Anterior cingulate cortex (tissue), 58 donors: ENCODE measurements at regions not wholly inside any gene's neighbourhood (a gene's known extent, or its start where the extent isn't known, plus 50 kb on each side); places are given as distances from the start of the nearest gene placed in this dataset.
"Not testable (repeated sequence)": the region's sequence is repeated elsewhere in the genome, so short reads cannot be mapped to it uniquely, and the experiment has no call there.

ENCODE experiments used
- DNase-seq, 58 donors: peaks; one replicate each; lab custom pipeline; 2025; lab: John Stamatoyannopoulos, UW

GRCh38 chr12:56872366-56872765, 61.8 kb downstream of the SDR9C7 start:
- DNase-seq, result no peak

- no peak for DNase-seq
These were observed 67.0 kb downstream of the SDR9C7 start for GRCh38 chr12:56867216-56867615.

GRCh38 chr12:56866493-56866892, 67.7 kb downstream of the SDR9C7 start:
- no peak for DNase-seq

DNA sequence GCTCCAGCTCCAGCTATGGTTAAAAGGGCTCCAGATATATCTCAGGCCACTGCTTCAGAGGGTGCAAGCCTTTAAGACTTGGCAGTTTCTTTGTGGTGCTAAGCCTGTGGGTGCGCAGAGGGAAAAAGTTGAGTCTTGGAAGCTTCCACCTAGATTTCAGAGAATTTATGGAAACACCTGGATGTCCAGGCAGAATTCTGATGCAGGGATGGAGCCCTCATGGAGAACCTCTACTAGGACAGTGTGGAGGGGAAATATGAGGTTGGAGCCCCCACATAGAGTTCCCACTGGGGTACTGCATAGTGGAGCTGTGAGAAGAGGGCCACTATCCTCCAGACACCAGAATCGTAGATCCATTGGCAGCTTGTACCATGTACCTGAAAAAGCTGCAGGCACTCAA, 69.9 kb downstream of the SDR9C7 start:
- no peak for DNase-seq

GRCh38 chr12:56863789-56864188, 70.4 kb downstream of the SDR9C7 start:
- DNase-seq, result no peak

- no peak for DNase-seq
These were observed 71.9 kb downstream of the SDR9C7 start for GRCh38 chr12:56862264-56862663.

DNA sequence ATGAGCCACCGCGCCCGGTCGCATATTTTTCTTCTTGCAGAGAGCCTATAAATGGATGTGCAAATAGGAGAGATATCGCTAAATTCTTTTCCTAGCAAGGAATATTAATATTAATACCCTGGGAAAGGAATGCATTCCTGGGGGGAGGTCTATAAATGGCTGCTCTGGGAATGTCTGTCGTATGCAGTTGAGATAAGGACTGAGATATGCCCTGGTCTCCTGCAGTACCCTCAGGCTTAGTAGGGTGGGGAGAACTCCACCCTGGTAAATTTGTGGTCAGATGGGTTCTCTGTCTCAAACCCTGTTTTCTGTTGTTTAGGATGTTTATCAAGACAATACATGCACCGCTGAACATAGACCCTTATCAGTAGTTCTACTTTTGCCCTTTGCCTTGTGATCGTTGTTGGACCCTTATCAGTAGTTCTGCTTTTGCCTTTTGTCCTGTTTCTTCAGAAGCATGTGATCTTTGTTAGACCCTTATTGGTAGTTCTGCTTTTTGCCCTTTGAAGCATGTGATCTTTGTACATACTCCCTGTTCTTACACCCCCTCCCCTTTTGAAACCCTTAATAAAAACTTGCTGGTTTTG, 80.7 kb downstream of the SDR9C7 start:
- not testable (repeated sequence) for DNase-seq

DNA sequence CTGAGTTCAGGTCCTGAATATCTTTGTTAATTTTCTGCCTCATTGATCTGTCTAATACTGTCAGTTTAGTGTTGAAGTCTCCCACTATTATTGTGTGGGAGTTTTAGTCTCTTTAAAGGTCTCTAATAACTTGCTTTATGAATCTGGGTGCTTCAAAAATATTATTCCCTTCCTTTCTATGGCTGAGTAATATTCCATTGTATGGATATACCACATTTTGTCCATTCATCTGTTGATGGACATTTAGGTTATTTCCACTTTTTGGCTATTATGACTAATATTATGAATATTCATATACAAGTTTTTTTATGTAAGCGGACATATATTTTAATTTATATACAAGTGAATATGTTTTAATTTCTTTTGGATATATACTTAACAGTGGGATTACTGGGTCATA, 82.7 kb downstream of the SDR9C7 start:
- no peak for DNase-seq

DNA sequence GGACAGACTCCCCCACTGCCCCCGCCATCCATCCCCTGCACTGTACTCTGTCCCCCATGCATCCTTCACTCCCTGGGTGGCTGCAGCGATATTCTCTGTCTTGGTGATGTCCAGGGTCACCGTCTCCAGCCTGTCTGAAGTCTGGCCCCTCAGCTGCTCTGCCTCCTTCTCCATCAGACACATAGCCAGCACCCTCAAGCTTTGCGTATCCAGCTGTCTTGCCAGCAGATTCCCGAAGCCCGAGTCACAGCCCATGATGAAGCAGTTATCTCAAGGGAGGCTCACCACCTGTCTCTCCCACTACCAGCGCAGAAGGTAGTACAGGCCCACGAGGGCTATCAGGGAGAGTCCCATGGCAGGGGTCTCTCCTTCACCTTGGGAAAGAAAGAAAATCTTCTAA, 77.8 kb downstream of the HSD17B6 start:
- DNase-seq, result no peak

DNA sequence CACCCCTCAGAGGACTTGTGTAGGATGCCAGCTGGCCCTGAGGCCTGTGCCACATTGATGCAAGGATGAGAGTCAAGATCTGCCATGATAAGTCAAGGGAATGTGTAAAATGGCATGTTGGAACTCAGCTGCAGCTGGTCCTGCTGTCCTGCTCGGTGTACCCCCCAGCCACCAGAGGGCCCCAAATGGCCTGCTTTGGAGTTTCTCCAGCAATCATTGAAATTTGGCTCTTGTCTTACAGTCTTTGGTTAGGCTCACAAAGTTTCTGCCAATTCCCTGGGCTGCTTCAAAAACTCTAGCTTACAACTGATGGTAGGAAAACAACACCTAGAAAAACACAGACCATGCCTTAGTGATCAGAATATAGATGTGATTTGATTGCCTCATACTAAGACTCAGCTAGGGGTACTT, 76.8 kb downstream of the HSD17B6 start:
- peak in 44 of 58 donors; percentile 2 to 77 (median 24) for DNase-seq

GRCh38 chr12:56839489-56839848, 76.3 kb downstream of the HSD17B6 start:
- no peak for DNase-seq

DNA sequence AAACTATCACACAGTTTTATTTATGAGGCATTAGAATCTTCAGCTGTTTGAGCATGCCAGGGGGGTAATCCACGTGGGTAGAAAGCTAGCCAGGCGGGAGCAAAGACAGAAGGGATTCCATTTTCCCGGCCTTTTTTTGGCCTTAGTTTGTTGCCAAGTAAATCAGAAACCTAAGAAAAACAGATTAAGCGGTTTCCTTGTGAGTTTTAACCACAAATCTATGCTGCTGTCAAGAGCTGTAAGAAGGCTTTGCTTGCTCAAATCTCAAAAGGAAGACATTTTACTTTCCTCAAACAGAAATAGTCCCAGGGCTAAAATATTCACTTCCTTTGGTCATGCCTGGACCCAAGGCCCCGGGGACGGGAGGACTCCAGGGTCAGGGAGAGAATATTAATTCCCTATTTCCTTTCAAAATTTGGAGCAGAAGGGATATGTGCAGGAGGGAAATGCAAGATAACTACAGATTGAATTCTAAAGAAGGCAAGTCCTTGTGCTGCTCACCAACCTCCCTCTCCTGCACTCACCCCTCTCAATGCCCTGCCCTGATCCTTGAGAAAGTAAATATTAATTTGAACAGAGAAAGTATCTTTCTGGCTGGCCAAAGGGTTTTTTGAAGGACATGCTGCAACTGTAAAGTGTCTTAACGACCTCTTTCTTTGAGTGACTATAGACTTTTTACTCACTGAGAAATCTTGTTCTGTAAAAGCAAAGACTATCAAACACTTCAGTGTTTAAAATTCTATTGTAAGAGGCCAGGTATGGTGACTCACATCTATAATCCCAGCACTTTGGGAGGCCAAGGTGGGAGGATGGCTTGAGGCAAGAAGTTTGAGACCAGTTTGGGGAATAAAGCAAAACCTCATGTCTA, 75.7 kb downstream of the HSD17B6 start:
- peak in 10 of 58 donors; percentile 0 to 26 (median 3) for DNase-seq
